Endothelial cell of umbilical vein (primary cell): ENCODE measurements at regions not wholly inside any gene's neighbourhood (a gene's known extent, or its start where the extent isn't known, plus 50 kb on each side); places are given as distances from the start of the nearest gene placed in this dataset.

ENCODE experiments used
- POLR2AphosphoS5 ChIP-seq: IDR thresholded peaks from 2 replicates; pipeline ENCODE4 v1.6.1; 2012; ENCODE audit warnings: low read depth, mild to moderate bottlenecking, control low read depth, low read length, moderate library complexity; ENCODE audit not compliant: insufficient read depth
- TF ChIP-seq, protein P1 (sequence below): IDR thresholded peaks from 2 replicates; pipeline ENCODE4 v1.6.1; 2011; ENCODE audit not compliant: insufficient read depth, insufficient read length
- TF ChIP-seq, protein P2 (sequence below), 2 donors: IDR thresholded peaks; 1 replicate in 1 of 2; 2 replicates in 1 of 2; pipeline ENCODE4 v1.5.1; 2011; ENCODE audit warnings: low read length in 2 of 2, mild to moderate bottlenecking in 2 of 2, moderate library complexity in 2 of 2, control low read depth in 1 of 2, inconsistent platforms in 1 of 2, low read depth in 1 of 2; ENCODE audit not compliant: insufficient read depth in 1 of 2; ENCODE audit errors: extremely low read depth in 1 of 2

DNA sequence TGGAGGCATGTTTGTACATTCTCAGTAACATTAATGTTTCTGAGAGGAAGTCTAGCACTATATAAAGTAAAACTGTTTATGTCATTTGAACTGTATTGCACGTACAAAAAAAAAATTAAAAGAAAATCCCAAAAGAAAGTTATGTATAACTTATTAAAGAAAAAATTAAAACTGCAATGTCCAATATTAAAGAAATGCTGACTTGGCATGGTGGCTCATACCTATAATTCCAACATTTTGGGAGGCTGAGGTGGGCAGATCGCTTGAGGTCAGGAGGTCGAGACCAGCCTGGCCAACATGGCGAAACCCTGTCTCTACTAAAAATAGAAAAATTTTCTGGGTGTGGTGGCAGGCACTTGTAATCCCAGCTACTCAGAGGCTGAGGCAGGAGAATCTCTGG lies 178.7 kb upstream of the VIPR2 start:
- TF ChIP-seq, protein P1, sequence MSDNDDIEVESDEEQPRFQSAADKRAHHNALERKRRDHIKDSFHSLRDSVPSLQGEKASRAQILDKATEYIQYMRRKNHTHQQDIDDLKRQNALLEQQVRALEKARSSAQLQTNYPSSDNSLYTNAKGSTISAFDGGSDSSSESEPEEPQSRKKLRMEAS, result no peak
- TF ChIP-seq, protein P2, sequence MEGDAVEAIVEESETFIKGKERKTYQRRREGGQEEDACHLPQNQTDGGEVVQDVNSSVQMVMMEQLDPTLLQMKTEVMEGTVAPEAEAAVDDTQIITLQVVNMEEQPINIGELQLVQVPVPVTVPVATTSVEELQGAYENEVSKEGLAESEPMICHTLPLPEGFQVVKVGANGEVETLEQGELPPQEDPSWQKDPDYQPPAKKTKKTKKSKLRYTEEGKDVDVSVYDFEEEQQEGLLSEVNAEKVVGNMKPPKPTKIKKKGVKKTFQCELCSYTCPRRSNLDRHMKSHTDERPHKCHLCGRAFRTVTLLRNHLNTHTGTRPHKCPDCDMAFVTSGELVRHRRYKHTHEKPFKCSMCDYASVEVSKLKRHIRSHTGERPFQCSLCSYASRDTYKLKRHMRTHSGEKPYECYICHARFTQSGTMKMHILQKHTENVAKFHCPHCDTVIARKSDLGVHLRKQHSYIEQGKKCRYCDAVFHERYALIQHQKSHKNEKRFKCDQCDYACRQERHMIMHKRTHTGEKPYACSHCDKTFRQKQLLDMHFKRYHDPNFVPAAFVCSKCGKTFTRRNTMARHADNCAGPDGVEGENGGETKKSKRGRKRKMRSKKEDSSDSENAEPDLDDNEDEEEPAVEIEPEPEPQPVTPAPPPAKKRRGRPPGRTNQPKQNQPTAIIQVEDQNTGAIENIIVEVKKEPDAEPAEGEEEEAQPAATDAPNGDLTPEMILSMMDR (IDR thresholded peaks at IDR 0.05; ENCODE audit: extremely low read depth in 1 of 2, insufficient read depth in 1 of 2, low read depth in 1 of 2, low read length in 2 of 2), result no peak
- TF ChIP-seq POLR2AphosphoS5, result no peak
